ENCODE measurements at regions not wholly inside any gene's neighbourhood (a gene's known extent, or its start where the extent isn't known, plus 50 kb on each side); places are given as distances from the start of the nearest gene placed in this dataset.

GRCh38 chr15:35667908-35668307 lies 121.9 kb upstream of the DPH6 start:
- H3K36me3 Mint-ChIP-seq (ENCODE audit: insufficient read depth in 1 of 3, low read depth in 3 of 3) = no peaks in the 10 kb centered on the region
- Histone ChIP-seq H2BK15ac (ENCODE audit: low read depth, low read length) (no peak overlapping the region), H4K5ac (ENCODE audit: insufficient read length, low read depth, low read length) (no peak overlapping the region), H3K4ac (ENCODE audit: low read depth, low read length) (no peak overlapping the region), H3K4me1 (ENCODE audit: insufficient read depth, low read length) (peaks cover 3% of the 10 kb centered on the region; the same call in 1 of the 2 replicates), H4K20me1 (ENCODE audit: control insufficient read depth, insufficient read depth, insufficient read length) (no peaks in the 10 kb centered on the region), H3K18ac (ENCODE audit: insufficient read length, low read depth, low read length) (no peak overlapping the region), H3K14ac (ENCODE audit: insufficient read depth, low read length) (no peak overlapping the region), H3K27ac (ENCODE audit: insufficient read length, low read depth, low read length) (no peak overlapping the region), H2BK5ac (ENCODE audit: insufficient read length, low read length) (no peak overlapping the region), H2AFZ (ENCODE audit: low read length) (no peak overlapping the region), H3K23ac (ENCODE audit: insufficient read length, low read depth, low read length) (no peak overlapping the region), H3K4me2 (ENCODE audit: insufficient read depth, insufficient read length, low read length) (no peak overlapping the region), H3K9ac (ENCODE audit: extremely low read depth, insufficient read length, low read length) (no peak overlapping the region), H2AK5ac (ENCODE audit: insufficient read length, low read length) (no peak overlapping the region), H3T11ph (ENCODE audit: low read length) (no peak overlapping the region), H4K91ac (ENCODE audit: insufficient read length, low read depth, low read length) (no peak overlapping the region), H2BK20ac (ENCODE audit: low read depth, low read length, poor library complexity, severe bottlenecking) (no peak overlapping the region), H3K27me3 (ENCODE audit: insufficient read depth, low read length) (no peaks in the 10 kb centered on the region), H2BK12ac (ENCODE audit: insufficient read length, low read depth, low read length) (no peak overlapping the region), H3K56ac (ENCODE audit: insufficient read length, low read depth, low read length) (no peak overlapping the region), H3K23me2 (ENCODE audit: insufficient read length, low read depth, low read length, poor library complexity, severe bottlenecking) (no peaks in the 10 kb centered on the region), H4K8ac (replicated peaks; ENCODE audit: insufficient read length, low read depth, low read length) (no peak overlapping the region), H2BK120ac (ENCODE audit: low read depth, low read length, poor library complexity, severe bottlenecking) (no peak overlapping the region), H3K79me2 (ENCODE audit: insufficient read depth, low read length) (no peaks in the 10 kb centered on the region), H3K79me1 (ENCODE audit: insufficient read depth, low read depth, low read length, poor library complexity, severe bottlenecking) (no peaks in the 10 kb centered on the region), H3K9me3 (ENCODE audit: control insufficient read depth, low read depth, low read length) (no peaks in the 10 kb centered on the region)
- H3K27me3 Mint-ChIP-seq (ENCODE audit: low read depth) = no peaks in the 10 kb centered on the region
- no peak for TF ChIP-seq CTCF (conservative IDR thresholded peaks at IDR 0.05)
- no peak for DNase-seq
- H3K27ac Mint-ChIP-seq = peak overlapping the region in 2 of 3 experiments; percentile 32 to 42; a peak in 2 of 7 replicates
- H3K9me3 Mint-ChIP-seq = no peaks in the 10 kb centered on the region
- H3K4me3 Mint-ChIP-seq = no peak overlapping the region
- peaks cover 16 to 21% of the 10 kb centered on the region in 2 experiments for H3K4me1 Mint-ChIP-seq
- WGBS (ENCODE audit: extremely low coverage, insufficient read length, low lambda C conversion rate) = no CpG with 5 or more reads among the region's 1 CpG

Measured in H9 (cell line).